ENCODE measurements at regions not wholly inside any gene's neighbourhood (a gene's known extent, or its start where the extent isn't known, plus 50 kb on each side); places are given as distances from the start of the nearest gene placed in this dataset.
"Not testable (repeated sequence)": the region's sequence is repeated elsewhere in the genome, so short reads cannot be mapped to it uniquely, and the experiment has no call there.

DNA sequence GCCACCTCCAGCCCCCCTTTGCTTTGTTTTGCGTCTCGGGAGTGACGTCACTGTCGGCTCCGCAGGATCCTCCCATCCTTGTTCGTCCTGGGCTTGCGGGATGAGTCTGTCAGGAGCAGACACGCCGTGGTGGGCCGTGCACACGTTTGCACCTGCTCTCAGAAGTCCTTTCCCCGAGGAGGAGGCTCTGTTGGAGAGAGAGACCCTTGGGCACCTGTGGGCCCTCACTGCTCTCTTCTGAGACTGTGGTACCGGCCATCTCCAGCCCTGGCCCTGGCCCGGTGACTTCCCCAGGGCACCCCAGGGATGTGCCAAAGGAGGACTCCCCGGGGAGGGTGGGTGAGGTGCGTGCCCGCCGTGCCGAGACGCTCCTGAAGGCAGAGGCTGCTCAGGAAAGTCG is 76.1 kb upstream of the PPP2R3B start (continued):
- TF ChIP-seq, protein P1, sequence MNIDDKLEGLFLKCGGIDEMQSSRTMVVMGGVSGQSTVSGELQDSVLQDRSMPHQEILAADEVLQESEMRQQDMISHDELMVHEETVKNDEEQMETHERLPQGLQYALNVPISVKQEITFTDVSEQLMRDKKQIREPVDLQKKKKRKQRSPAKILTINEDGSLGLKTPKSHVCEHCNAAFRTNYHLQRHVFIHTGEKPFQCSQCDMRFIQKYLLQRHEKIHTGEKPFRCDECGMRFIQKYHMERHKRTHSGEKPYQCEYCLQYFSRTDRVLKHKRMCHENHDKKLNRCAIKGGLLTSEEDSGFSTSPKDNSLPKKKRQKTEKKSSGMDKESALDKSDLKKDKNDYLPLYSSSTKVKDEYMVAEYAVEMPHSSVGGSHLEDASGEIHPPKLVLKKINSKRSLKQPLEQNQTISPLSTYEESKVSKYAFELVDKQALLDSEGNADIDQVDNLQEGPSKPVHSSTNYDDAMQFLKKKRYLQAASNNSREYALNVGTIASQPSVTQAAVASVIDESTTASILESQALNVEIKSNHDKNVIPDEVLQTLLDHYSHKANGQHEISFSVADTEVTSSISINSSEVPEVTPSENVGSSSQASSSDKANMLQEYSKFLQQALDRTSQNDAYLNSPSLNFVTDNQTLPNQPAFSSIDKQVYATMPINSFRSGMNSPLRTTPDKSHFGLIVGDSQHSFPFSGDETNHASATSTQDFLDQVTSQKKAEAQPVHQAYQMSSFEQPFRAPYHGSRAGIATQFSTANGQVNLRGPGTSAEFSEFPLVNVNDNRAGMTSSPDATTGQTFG (tag by site-specific recombination; IDR thresholded peaks at IDR 0.05; ENCODE audit: borderline replicate concordance), result no peak

DNA sequence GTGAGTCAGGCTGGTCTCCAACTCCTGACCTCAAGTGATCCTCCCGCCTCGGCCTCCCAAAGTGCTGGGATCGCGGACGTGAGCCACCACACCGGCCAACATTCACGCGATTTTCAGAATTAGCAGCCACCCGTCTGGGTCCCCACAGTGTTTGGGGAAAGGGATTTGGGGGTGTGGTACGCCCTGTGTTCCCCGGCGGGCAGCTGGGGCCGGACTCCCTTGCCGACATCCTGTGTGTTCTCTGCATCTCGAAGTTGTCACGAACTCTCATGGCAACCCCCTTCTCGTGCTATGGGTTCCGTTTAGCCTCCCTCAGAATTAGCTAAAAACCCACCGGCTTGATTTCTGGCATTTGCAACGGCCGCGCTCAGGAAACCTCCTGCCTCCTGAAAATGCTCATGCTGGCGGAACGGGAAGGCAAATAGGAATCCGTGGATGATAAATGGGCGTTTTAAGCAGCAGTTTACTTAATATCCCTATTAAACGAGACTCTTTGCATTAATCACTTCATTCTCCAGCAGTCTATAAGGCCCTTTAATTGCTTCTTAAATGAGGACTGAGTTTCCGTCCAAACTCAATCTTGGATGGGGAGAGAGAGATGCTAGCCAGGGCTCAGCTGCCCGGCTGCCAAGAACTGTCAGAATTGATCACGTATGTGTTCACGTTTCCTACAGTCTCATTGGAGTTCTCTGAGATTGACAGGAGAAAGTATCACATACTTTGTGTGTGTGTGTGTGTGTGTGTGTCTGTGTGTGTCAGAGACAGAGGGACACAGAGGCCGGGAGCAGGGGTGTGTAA is 78.9 kb upstream of the PPP2R3B start:
- CTCF ChIA-PET, result no interaction called here
- Histone ChIP-seq H3K27ac (ENCODE audit: extremely low read depth, low read depth, low read length) (no peak overlapping the region), H3K4me3 (ENCODE audit: low read depth, low read length) (no peak overlapping the region), H3K4me1 (ENCODE audit: control insufficient read depth, insufficient read depth, low read length) (no peaks in the 10 kb centered on the region), H3K9me3 (ENCODE audit: control insufficient read depth, insufficient read depth, low read depth, low read length) (no peaks in the 10 kb centered on the region), H3K36me3 (ENCODE audit: control insufficient read depth in 2 of 2, insufficient read depth in 1 of 2, low read length in 2 of 2) (no peaks in the 10 kb centered on the region)
- TF ChIP-seq, protein P2, sequence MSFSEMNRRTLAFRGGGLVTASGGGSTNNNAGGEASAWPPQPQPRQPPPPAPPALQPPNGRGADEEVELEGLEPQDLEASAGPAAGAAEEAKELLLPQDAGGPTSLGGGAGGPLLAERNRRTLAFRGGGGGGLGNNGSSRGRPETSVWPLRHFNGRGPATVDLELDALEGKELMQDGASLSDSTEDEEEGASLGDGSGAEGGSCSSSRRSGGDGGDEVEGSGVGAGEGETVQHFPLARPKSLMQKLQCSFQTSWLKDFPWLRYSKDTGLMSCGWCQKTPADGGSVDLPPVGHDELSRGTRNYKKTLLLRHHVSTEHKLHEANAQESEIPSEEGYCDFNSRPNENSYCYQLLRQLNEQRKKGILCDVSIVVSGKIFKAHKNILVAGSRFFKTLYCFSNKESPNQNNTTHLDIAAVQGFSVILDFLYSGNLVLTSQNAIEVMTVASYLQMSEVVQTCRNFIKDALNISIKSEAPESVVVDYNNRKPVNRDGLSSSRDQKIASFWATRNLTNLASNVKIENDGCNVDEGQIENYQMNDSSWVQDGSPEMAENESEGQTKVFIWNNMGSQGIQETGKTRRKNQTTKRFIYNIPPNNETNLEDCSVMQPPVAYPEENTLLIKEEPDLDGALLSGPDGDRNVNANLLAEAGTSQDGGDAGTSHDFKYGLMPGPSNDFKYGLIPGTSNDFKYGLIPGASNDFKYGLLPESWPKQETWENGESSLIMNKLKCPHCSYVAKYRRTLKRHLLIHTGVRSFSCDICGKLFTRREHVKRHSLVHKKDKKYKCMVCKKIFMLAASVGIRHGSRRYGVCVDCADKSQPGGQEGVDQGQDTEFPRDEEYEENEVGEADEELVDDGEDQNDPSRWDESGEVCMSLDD (tag by site-specific recombination; IDR thresholded peaks at IDR 0.05), result no peak
- TF ChIP-seq ZNF175 (tag by site-specific recombination; IDR thresholded peaks at IDR 0.05), result no peak
- TF ChIP-seq, protein P3, sequence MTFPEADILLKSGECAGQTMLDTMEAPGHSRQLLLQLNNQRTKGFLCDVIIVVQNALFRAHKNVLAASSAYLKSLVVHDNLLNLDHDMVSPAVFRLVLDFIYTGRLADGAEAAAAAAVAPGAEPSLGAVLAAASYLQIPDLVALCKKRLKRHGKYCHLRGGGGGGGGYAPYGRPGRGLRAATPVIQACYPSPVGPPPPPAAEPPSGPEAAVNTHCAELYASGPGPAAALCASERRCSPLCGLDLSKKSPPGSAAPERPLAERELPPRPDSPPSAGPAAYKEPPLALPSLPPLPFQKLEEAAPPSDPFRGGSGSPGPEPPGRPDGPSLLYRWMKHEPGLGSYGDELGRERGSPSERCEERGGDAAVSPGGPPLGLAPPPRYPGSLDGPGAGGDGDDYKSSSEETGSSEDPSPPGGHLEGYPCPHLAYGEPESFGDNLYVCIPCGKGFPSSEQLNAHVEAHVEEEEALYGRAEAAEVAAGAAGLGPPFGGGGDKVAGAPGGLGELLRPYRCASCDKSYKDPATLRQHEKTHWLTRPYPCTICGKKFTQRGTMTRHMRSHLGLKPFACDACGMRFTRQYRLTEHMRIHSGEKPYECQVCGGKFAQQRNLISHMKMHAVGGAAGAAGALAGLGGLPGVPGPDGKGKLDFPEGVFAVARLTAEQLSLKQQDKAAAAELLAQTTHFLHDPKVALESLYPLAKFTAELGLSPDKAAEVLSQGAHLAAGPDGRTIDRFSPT (tag by site-specific recombination; IDR thresholded peaks at IDR 0.05), result no peak
- TF ChIP-seq ZNF19 (tag by site-specific recombination; IDR thresholded peaks at IDR 0.05; ENCODE audit: low read depth), result no peak
- TF ChIP-seq ZFHX2 (tag by site-specific recombination; conservative IDR thresholded peaks at IDR 0.05), result no peak
- TF ChIP-seq, protein P4, sequence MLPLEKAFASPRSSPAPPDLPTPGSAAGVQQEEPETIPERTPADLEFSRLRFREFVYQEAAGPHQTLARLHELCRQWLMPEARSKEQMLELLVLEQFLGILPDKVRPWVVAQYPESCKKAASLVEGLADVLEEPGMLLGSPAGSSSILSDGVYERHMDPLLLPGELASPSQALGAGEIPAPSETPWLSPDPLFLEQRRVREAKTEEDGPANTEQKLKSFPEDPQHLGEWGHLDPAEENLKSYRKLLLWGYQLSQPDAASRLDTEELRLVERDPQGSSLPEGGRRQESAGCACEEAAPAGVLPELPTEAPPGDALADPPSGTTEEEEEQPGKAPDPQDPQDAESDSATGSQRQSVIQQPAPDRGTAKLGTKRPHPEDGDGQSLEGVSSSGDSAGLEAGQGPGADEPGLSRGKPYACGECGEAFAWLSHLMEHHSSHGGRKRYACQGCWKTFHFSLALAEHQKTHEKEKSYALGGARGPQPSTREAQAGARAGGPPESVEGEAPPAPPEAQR (tag by site-specific recombination; IDR thresholded peaks at IDR 0.05), result no peak
- POLR2A ChIA-PET, result no interaction called here

DNA sequence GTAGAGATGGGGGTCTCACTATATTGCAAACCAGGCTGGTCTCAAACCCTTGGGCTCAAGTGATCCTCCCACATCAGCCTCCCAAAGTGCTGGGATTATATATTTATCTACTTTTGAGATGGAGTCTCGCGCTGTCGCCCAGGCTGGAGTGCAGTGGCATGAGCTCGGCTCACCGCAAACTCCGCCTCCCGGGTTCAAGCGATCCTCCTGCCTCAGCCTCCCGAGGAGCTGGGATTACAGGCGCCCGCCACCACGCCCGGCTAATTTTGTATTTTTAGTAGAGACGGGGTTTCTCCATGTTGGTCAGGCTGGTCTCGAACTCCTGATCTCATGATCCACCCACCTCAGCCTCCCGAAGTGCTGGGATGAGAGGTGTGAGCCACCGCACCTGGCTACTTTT is 80.1 kb upstream of the PPP2R3B start:
- H3K36me3 ChIP-seq (ENCODE audit: control insufficient read depth in 2 of 2, insufficient read depth in 1 of 2, low read length in 2 of 2); CTCF ChIA-PET; H3K4me3 ChIP-seq (ENCODE audit: low read depth, low read length); POLR2A ChIA-PET; H3K27ac ChIP-seq (ENCODE audit: extremely low read depth, low read depth, low read length); H3K9me3 ChIP-seq (ENCODE audit: control insufficient read depth, insufficient read depth, low read depth, low read length); H3K4me1 ChIP-seq (ENCODE audit: control insufficient read depth, insufficient read depth, low read length): not testable (repeated sequence)

DNA sequence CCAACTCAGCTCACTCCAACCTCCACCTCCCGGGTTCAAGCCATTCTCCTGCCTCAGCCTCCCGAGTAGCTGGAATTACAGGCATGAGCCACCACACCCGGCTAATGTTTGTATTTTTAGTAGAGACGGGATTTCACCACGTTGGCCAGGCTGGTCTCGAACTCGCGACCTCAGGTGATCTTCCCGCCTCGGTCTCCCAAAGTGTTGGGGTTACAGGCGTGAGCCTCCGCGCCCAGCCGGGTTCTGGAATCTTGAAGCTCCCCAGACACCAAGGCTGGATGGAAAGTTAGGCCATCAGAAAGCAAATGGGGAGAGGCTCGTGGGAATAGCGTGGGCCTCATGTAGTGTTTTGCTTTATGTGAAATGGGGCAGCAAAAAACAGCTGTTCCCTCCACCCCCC is 81.0 kb upstream of the PPP2R3B start:
- CTCF ChIA-PET, result not testable (repeated sequence)

More for the DNA sequence above, 81.0 kb upstream of the PPP2R3B start:
- TF ChIP-seq ZNF341 (tag by site-specific recombination; IDR thresholded peaks at IDR 0.05; ENCODE audit: low read depth), result peak; percentile 73
- H3K4me1 ChIP-seq (ENCODE audit: control insufficient read depth, insufficient read depth, low read length); H3K36me3 ChIP-seq (ENCODE audit: control insufficient read depth in 2 of 2, insufficient read depth in 1 of 2, low read length in 2 of 2); H3K27ac ChIP-seq (ENCODE audit: extremely low read depth, low read depth, low read length); H3K9me3 ChIP-seq (ENCODE audit: control insufficient read depth, insufficient read depth, low read depth, low read length); H3K4me3 ChIP-seq (ENCODE audit: low read depth, low read length); POLR2A ChIA-PET: not testable (repeated sequence)

All from HEK293 (cell line).